GM12865 (cell line): ENCODE measurements at regions not wholly inside any gene's neighbourhood (a gene's known extent, or its start where the extent isn't known, plus 50 kb on each side); places are given as distances from the start of the nearest gene placed in this dataset.

Experiments
- DNase-seq: peaks from one replicate; pipeline ENCODE4 v3.0.0; 2010; ENCODE audit warnings: low read depth
- H3K4me3 ChIP-seq: 2 replicates; pipeline ENCODE4 v1.5.1; 2011; ENCODE audit warnings: mild to moderate bottlenecking, low read depth, low read length, control low read depth
- TF ChIP-seq, protein P1 (sequence below): IDR thresholded peaks from 2 replicates; pipeline ENCODE4 v1.5.1; 2011; ENCODE audit warnings: low read length, control low read depth, low read depth, inconsistent platforms; ENCODE audit not compliant: insufficient read depth; ENCODE audit errors: missing control alignments

DNA sequence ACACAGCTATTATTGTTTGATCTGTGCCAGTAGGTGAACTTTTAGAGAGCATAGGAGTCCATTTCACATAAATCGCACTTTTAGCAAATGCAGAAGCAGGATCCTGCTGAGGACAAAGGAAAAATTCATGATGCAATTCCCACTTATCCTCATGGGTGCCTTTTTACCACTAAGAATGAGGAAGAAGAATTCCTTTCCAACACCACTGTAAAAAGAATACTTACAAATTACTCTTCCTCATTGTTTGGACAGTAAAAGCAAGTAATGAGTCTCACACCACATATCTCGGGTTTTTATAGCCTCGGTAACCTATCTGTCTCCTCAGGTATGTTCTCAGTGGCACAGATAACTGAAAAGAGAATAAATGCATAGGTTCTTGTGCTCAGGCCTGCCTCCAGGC lies 238.5 kb downstream of the MTX2 start:
- DNase-seq, result no peak
- TF ChIP-seq, protein P1, sequence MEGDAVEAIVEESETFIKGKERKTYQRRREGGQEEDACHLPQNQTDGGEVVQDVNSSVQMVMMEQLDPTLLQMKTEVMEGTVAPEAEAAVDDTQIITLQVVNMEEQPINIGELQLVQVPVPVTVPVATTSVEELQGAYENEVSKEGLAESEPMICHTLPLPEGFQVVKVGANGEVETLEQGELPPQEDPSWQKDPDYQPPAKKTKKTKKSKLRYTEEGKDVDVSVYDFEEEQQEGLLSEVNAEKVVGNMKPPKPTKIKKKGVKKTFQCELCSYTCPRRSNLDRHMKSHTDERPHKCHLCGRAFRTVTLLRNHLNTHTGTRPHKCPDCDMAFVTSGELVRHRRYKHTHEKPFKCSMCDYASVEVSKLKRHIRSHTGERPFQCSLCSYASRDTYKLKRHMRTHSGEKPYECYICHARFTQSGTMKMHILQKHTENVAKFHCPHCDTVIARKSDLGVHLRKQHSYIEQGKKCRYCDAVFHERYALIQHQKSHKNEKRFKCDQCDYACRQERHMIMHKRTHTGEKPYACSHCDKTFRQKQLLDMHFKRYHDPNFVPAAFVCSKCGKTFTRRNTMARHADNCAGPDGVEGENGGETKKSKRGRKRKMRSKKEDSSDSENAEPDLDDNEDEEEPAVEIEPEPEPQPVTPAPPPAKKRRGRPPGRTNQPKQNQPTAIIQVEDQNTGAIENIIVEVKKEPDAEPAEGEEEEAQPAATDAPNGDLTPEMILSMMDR, result no peak
- H3K4me3 ChIP-seq, result no peak overlapping the region

DNA sequence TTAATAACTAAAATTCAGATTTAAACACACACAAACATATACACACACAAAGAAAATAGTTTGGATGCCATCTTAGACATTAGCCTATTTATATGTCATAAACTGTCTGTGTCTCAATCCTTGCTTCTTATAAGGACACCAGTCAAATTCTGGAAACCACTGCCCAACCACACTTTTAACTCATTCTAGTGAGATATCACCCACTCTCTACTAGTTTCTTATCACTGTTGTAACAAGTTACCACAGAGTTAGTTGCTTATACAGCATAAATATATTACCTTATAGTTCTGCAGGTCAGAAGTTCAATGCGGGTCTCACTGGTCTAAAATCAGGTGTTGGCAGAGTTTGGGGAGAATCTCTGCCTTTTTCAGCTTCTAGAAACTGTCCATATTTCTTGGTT lies 239.1 kb downstream of the MTX2 start:
- TF ChIP-seq, protein P1, result no peak
- no peak overlapping the region for H3K4me3 ChIP-seq
- no peak for DNase-seq

DNA sequence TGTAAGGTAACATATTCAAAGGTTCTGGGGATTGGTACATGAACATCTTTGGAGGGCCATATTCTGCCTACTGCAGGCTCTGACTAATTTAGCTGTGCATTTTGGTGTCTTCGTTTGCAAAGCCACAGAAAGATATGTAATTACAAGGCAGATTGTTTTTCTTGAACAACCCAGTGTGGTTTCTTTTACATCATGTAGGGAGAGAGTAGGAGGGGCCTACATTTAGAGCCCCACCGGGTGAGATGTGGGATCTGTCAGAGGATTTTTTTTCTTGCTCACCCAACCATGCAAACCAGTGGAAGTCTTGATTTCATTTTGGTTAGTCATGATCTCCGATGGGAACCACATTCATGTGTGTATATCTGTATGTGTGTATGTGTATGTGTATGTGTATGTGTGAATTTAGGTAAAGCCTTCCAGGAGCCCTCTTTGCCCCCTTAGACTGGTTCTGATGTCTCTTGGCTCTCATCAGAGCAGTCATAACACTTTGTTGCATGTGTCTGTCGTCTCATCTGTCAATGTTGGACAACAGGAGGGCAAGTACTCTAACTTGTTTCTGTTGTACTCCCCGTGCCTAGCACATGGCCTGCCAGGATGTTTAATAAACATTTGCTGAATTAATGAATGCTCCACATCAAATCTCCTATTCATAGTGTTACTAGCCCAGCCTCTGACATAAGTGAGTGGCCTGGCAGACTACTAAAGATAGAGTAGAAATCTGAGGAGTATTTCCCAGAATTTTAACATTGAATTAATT lies 239.9 kb downstream of the MTX2 start:
- TF ChIP-seq, protein P1, result no peak
- H3K4me3 ChIP-seq, result no peak overlapping the region
- peak; percentile 82 for DNase-seq

DNA sequence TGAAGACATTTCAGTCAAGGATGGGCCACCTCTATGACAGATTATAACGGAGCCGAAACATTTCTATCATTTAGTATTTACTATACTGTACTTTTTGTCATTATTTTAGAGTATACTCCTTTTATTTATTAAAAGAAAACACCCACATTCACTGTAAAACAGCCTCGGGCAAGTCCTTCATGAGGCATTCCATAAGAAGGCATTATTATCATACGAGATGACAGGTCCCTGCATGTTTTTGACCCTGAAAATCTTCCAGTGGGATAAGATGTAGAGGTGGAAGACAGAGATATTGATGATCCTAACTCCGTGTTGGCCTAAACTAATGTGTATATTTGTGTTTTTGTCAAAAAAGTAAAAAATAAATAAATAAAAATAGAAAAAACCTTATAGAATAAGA lies 245.0 kb downstream of the MTX2 start:
- no peak for DNase-seq
- TF ChIP-seq, protein P1, result no peak
- H3K4me3 ChIP-seq, result no peak overlapping the region

DNA sequence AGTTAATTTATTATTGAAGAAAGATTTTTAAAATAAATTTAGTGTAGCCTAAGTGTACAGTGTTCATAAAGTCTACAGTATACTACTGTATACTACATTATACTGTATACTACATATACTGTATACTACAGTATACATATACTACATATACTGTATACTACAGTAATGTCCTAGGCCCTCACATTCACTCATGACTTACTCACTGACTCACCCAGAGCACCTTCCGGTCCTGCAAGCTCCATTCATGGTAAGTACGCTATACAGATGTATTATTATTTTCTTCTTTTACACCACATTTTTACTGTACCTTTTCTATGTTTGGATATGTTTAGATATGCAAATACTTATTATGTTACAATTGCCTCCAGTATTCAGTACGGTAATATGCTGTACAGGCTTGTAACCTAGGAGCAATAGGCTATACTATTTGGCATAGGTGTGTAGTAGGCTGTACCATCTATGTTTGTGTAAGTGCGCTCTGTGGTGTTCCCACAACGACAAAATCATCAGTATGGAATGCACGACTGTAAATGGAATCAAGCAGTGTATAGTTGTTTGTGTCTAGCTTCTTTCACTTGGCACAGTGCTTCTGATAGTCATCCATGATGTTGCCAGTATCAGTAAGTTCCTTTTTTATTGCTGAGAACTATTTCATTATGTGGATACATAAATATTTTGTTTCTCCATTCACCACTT lies 245.7 kb downstream of the MTX2 start:
- no peak overlapping the region for H3K4me3 ChIP-seq
- TF ChIP-seq, protein P1, result no peak
- no peak for DNase-seq

DNA sequence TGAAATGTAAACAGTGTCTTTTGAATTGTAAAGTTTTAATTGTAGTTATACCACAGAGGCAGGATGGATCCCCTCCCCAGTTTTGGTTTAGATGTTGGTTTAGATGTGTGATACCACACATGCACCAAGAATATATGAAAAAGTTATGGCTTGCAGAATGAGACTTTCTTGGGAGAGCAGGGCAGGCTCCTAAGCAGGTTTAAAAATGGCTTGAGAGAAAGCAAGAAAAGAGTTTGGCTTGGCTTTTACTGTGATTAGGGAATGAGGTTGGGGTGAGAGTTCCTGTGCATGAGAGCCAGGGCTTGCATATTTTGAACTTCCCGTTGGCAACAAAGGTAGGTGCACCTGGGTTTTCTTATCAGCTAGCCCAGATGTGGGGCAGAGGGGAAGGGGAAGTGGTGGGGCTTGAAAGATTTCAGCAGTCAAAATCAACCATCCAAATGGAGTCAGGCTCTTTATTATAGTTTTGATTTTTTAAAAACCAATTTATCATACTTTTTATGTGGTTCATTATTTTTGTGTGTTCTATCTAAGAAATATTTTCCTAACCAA lies 246.9 kb downstream of the MTX2 start:
- TF ChIP-seq, protein P1, result no peak
- DNase-seq, result no peak
- no peak overlapping the region for H3K4me3 ChIP-seq
